CD4-positive, alpha-beta T cell (primary cell): ENCODE measurements at regions not wholly inside any gene's neighbourhood (a gene's known extent, or its start where the extent isn't known, plus 50 kb on each side); places are given as distances from the start of the nearest gene placed in this dataset.
"Not testable (repeated sequence)": the region's sequence is repeated elsewhere in the genome, so short reads cannot be mapped to it uniquely, and the experiment has no call there.

Experiments
- ATAC-seq: fragments of 200-7000 bp; cut with Tn5 transposase; one replicate; pipeline ENCODE4 v1.10.0; 2022; ENCODE audit warnings: mild to moderate bottlenecking; ENCODE audit not compliant: poor library complexity
- CTCF ChIA-PET: fragments of 350-600 bp; sonication (Branson Sonifier 250); formaldehyde crosslinking; loops from one replicate; lab custom pipeline; 2021; ENCODE audit warnings: antibody characterized with exemption, inconsistent platforms; lab: Charles Lee
- POLR2A ChIA-PET: fragments of 350-600 bp; sonication (Branson Sonifier 250); formaldehyde crosslinking; loops from one replicate; lab custom pipeline; 2021; ENCODE audit warnings: antibody characterized with exemption, inconsistent platforms; lab: Charles Lee
- DNase-seq, 14 experiments: peaks; one replicate each; pipeline ENCODE4 v3.0.0-alpha.2; 2013 to 2020; ENCODE audit warnings: mixed read lengths in 2 of 14
- H3K27ac ChIP-seq, 2 donors: one replicate each; pipeline versions ENCODE4 v1.5.1 to v1.7.0; 2013; ENCODE audit warnings: low read length in 2 of 2, low read depth in 1 of 2, mild to moderate bottlenecking in 1 of 2
- H3K27me3 ChIP-seq, 2 experiments: 1 replicate in 1 of 2; 2 replicates in 1 of 2; pipeline versions ENCODE4 v1.6.1 to v1.7.0; 2013; ENCODE audit warnings: low read length in 2 of 2, control low read depth in 1 of 2, mild to moderate bottlenecking in 1 of 2, moderate library complexity in 1 of 2; ENCODE audit not compliant: insufficient read depth in 2 of 2, control insufficient read depth in 1 of 2
- H3K36me3 ChIP-seq: one replicate; pipeline ENCODE4 v1.6.1; 2013; ENCODE audit warnings: low read length, control low read depth; ENCODE audit not compliant: insufficient read depth
- H3K4me1 ChIP-seq: one replicate; pipeline ENCODE4 v1.6.1; 2013; ENCODE audit warnings: low read length, control low read depth; ENCODE audit not compliant: insufficient read depth
- H3K4me3 ChIP-seq: one replicate; pipeline ENCODE4 v1.5.1; 2013; ENCODE audit warnings: mild to moderate bottlenecking, low read length, moderate library complexity
- H3K9me3 ChIP-seq, 2 experiments: 1 replicate in 1 of 2; 2 replicates in 1 of 2; pipeline versions ENCODE4 v1.6.1 to v1.7.0; 2013; ENCODE audit warnings: low read length in 2 of 2, mild to moderate bottlenecking in 2 of 2, control low read depth in 1 of 2, moderate library complexity in 1 of 2; ENCODE audit not compliant: control insufficient read depth in 1 of 2, insufficient read depth in 1 of 2
- H3K27ac Mint-ChIP-seq: one replicate; pipeline ENCODE4 v1.8.0; 2020; ENCODE audit warnings: mixed read lengths
- H3K27me3 Mint-ChIP-seq: one replicate; pipeline ENCODE4 v1.8.0; 2021; ENCODE audit warnings: mixed read lengths
- H3K36me3 Mint-ChIP-seq: one replicate; pipeline ENCODE4 v1.8.0; 2021; ENCODE audit warnings: low read depth, mixed read lengths
- H3K4me1 Mint-ChIP-seq: one replicate; pipeline ENCODE4 v1.8.0; 2021; ENCODE audit warnings: low read depth, mixed read lengths
- H3K4me3 Mint-ChIP-seq: one replicate; pipeline ENCODE4 v1.8.0; 2020; ENCODE audit warnings: mild to moderate bottlenecking, mixed read lengths
- H3K9me3 Mint-ChIP-seq: one replicate; pipeline ENCODE4 v1.8.0; 2020; ENCODE audit warnings: mixed read lengths
- CTCF ChIP-seq: fragments of 200-600 bp; IDR thresholded peaks from one replicate; pipeline ENCODE4 v1.8.0; 2022; ENCODE audit warnings: antibody characterized with exemption, mild to moderate bottlenecking
- intact Hi-C, 2 experiments: fragments of 100-400 bp; cut with DNase I in 1 of 2; cut with micrococcal nuclease in 1 of 2; formaldehyde crosslinking; loops; one replicate each; pipeline versions ENCODE4 v1.15.1 to v1.9.0; 2023 to 2025; cut with DNase I, micrococcal nuclease

- Histone ChIP-seq H3K9me3 (no peaks in the 10 kb centered on the region), H3K4me1 (no peaks in the 10 kb centered on the region), H3K27me3 (no peaks in the 10 kb centered on the region), H3K36me3 (no peaks in the 10 kb centered on the region), H3K4me3 (no peak overlapping the region), H3K27ac (no peak overlapping the region)
- Mint-ChIP-seq H3K27ac (no peak overlapping the region), H3K27me3 (no peaks in the 10 kb centered on the region), H3K4me3 (no peak overlapping the region), H3K36me3 (no peaks in the 10 kb centered on the region), H3K4me1 (no peaks in the 10 kb centered on the region), H3K9me3 (no peaks in the 10 kb centered on the region)
- TF ChIP-seq CTCF, result no peak
- ChIA-PET CTCF (interaction anchor here (0.9 kb wide), 1 partner anchor 7 kb away, joined by 3 read pairs; no protein-coding TSS in a partner anchor), POLR2A (no interaction called here)
- DNase-seq (no peak), ATAC-seq (no peak)
- intact Hi-C loops, result no loop called here
These were observed 70.0 kb downstream of the DMAC1 start for GRCh38 chr9:7729371-7730163.

- H3K9me3 Mint-ChIP-seq, result peaks cover 3% of the 10 kb centered on the region
- intact Hi-C loops, result no loop called here
- H3K27ac Mint-ChIP-seq, result no peak overlapping the region
- H3K4me3 Mint-ChIP-seq, result no peak overlapping the region
- no peak for ATAC-seq
- Histone ChIP-seq H3K9me3 (no peaks in the 10 kb centered on the region), H3K36me3 (no peaks in the 10 kb centered on the region), H3K27me3 (no peaks in the 10 kb centered on the region), H3K27ac (no peak overlapping the region), H3K4me1 (no peaks in the 10 kb centered on the region), H3K4me3 (no peak overlapping the region)
- ChIA-PET POLR2A (no interaction called here), CTCF (no interaction called here)
- H3K36me3 Mint-ChIP-seq, result no peaks in the 10 kb centered on the region
- no peaks in the 10 kb centered on the region for H3K27me3 Mint-ChIP-seq
- H3K4me1 Mint-ChIP-seq, result no peaks in the 10 kb centered on the region
- no peak for TF ChIP-seq CTCF
- DNase-seq, result no peak
These were observed 78.3 kb downstream of the DMAC1 start for GRCh38 chr9:7721291-7721690.

GRCh38 chr9:7713088-7713487, 86.5 kb downstream of the DMAC1 start:
- H3K4me1 Mint-ChIP-seq, intact Hi-C loops, CTCF ChIA-PET, H3K36me3 ChIP-seq, H3K4me3 ChIP-seq, H3K27me3 Mint-ChIP-seq, H3K27ac Mint-ChIP-seq, H3K9me3 ChIP-seq, H3K4me3 Mint-ChIP-seq, H3K4me1 ChIP-seq, H3K9me3 Mint-ChIP-seq, H3K36me3 Mint-ChIP-seq, DNase-seq, POLR2A ChIA-PET, H3K27me3 ChIP-seq, H3K27ac ChIP-seq, ATAC-seq: not testable (repeated sequence)

GRCh38 chr9:7710686-7711085, 88.9 kb downstream of the DMAC1 start:
- Mint-ChIP-seq H3K27me3 (no peaks in the 10 kb centered on the region), H3K36me3 (no peaks in the 10 kb centered on the region), H3K4me3 (no peak overlapping the region), H3K27ac (no peak overlapping the region), H3K9me3 (no peaks in the 10 kb centered on the region), H3K4me1 (no peaks in the 10 kb centered on the region)
- H3K4me1 ChIP-seq, result no peaks in the 10 kb centered on the region
- H3K9me3 ChIP-seq, result no peaks in the 10 kb centered on the region
- H3K27me3 ChIP-seq, result no peaks in the 10 kb centered on the region
- TF ChIP-seq CTCF, result no peak
- H3K27ac ChIP-seq, result no peak overlapping the region
- H3K36me3 ChIP-seq, result no peaks in the 10 kb centered on the region
- ATAC-seq (no peak), DNase-seq (no peak)
- H3K4me3 ChIP-seq, result no peak overlapping the region
- POLR2A ChIA-PET, result no interaction called here
- intact Hi-C loops, result no loop called here
- CTCF ChIA-PET, result no interaction called here
